WTC11 (cell line): ENCODE measurements at regions not wholly inside any gene's neighbourhood (a gene's known extent, or its start where the extent isn't known, plus 50 kb on each side); places are given as distances from the start of the nearest gene placed in this dataset.

Experiments used
- ATAC-seq: fragments of 200-7000 bp; cut with Tn5 transposase; 2 replicates; pipeline ENCODE4 v1.10.0; 2021; ENCODE audit warnings: mild to moderate bottlenecking, moderate library complexity
- CTCF ChIA-PET: fragments of 300-600 bp; sonication (Branson Sonifier 250); formaldehyde crosslinking; loops from one replicate; lab custom pipeline; 2021; ENCODE audit warnings: antibody characterized with exemption; lab: Charles Lee
- POLR2A ChIA-PET: fragments of 350-600 bp; sonication (Branson Sonifier 250); formaldehyde crosslinking; loops from one replicate; lab custom pipeline; 2021; ENCODE audit warnings: antibody characterized with exemption; lab: Charles Lee
- DNase-seq: peaks from one replicate; pipeline ENCODE4 v3.0.0; 2021; ENCODE audit warnings: low spot score
- H3K27ac Mint-ChIP-seq: 2 replicates; pipeline ENCODE4 v1.8.0; 2021; ENCODE audit warnings: mixed read lengths
- H3K27me3 Mint-ChIP-seq: 2 replicates; pipeline ENCODE4 v1.8.0; 2021; ENCODE audit warnings: low read depth, mild to moderate bottlenecking, moderate library complexity, mixed read lengths
- H3K36me3 Mint-ChIP-seq: 2 replicates; pipeline ENCODE4 v1.8.0; 2021; ENCODE audit warnings: mixed read lengths
- H3K4me1 Mint-ChIP-seq: 2 replicates; pipeline ENCODE4 v1.8.0; 2022; ENCODE audit warnings: mixed read lengths
- H3K4me3 Mint-ChIP-seq: 2 replicates; pipeline ENCODE4 v1.8.0; 2021; ENCODE audit warnings: mild to moderate bottlenecking, moderate library complexity, mixed read lengths
- H3K9me3 Mint-ChIP-seq: 2 replicates; pipeline ENCODE4 v1.8.0; 2021; ENCODE audit warnings: mixed read lengths
- AFF4 ChIP-seq: sonication (generic); formaldehyde crosslinking; IDR thresholded peaks from 2 replicates; pipeline ENCODE4 v1.8.1; 2023; ENCODE audit warnings: mild to moderate bottlenecking, missing genetic modification reagents, borderline replicate concordance
- ATF6 ChIP-seq: sonication (generic); formaldehyde crosslinking; IDR thresholded peaks from 2 replicates; pipeline ENCODE4 v1.8.1; 2023; ENCODE audit warnings: mild to moderate bottlenecking, missing genetic modification reagents
- E2F5 ChIP-seq: sonication (generic); formaldehyde crosslinking; IDR thresholded peaks from 2 replicates; pipeline ENCODE4 v1.8.1; 2022; ENCODE audit warnings: mild to moderate bottlenecking, moderate library complexity, missing genetic modification reagents
- FOXJ3 ChIP-seq: sonication (generic); formaldehyde crosslinking; IDR thresholded peaks from 2 replicates; pipeline ENCODE4 v1.9.0; 2021; ENCODE audit warnings: missing genetic modification reagents, mild to moderate bottlenecking, borderline replicate concordance
- FOXP1 ChIP-seq: sonication (generic); formaldehyde crosslinking; IDR thresholded peaks from 2 replicates; pipeline ENCODE4 v1.8.0; 2022; ENCODE audit warnings: missing genetic modification reagents, mild to moderate bottlenecking, moderate library complexity, borderline replicate concordance
- GABPB1 ChIP-seq: sonication (generic); formaldehyde crosslinking; IDR thresholded peaks from 2 replicates; pipeline ENCODE4 v1.8.1; 2023; ENCODE audit warnings: mild to moderate bottlenecking, missing genetic modification reagents
- HMGXB4 ChIP-seq: sonication (generic); formaldehyde crosslinking; IDR thresholded peaks from 2 replicates; pipeline ENCODE4 v1.8.1; 2023; ENCODE audit warnings: mild to moderate bottlenecking, moderate library complexity, missing genetic modification reagents
- IRF1 ChIP-seq: sonication (generic); formaldehyde crosslinking; IDR thresholded peaks from 2 replicates; pipeline ENCODE4 v1.8.0; 2023; ENCODE audit warnings: missing genetic modification reagents
- IRF2 ChIP-seq: sonication (generic); formaldehyde crosslinking; IDR thresholded peaks from 2 replicates; pipeline ENCODE4 v1.8.0; 2022; ENCODE audit warnings: low read depth, missing genetic modification reagents, borderline replicate concordance
- NFE2L1 ChIP-seq: sonication (generic); formaldehyde crosslinking; IDR thresholded peaks from 2 replicates; pipeline ENCODE4 v1.8.1; 2023; ENCODE audit warnings: missing genetic modification reagents
- NR1H2 ChIP-seq: sonication (generic); formaldehyde crosslinking; IDR thresholded peaks from 2 replicates; pipeline ENCODE4 v1.9.0; 2021; ENCODE audit warnings: mild to moderate bottlenecking, moderate library complexity, missing genetic modification reagents
- OVOL2 ChIP-seq: fragments of 250-450 bp; sonication (Bioruptor Pico); IDR thresholded peaks from 2 replicates; pipeline ENCODE4 v1.9.0; 2021; ENCODE audit warnings: mild to moderate bottlenecking, borderline replicate concordance
- PREB ChIP-seq: sonication (generic); formaldehyde crosslinking; IDR thresholded peaks from 2 replicates; pipeline ENCODE4 v1.8.1; 2022; ENCODE audit warnings: mild to moderate bottlenecking, missing genetic modification reagents, moderate library complexity, borderline replicate concordance
- SOX15 ChIP-seq: fragments of 250-450 bp; sonication (Bioruptor Pico); IDR thresholded peaks from 2 replicates; pipeline ENCODE4 v1.9.0; 2021; ENCODE audit warnings: mild to moderate bottlenecking
- STAT6 ChIP-seq: sonication (generic); formaldehyde crosslinking; conservative IDR thresholded peaks from 2 replicates; pipeline ENCODE4 v1.8.1; 2023; ENCODE audit warnings: mild to moderate bottlenecking, low read depth, missing genetic modification reagents, moderate library complexity
- TEAD1 ChIP-seq: sonication (generic); formaldehyde crosslinking; IDR thresholded peaks from 2 replicates; pipeline ENCODE4 v1.8.0; 2022; ENCODE audit warnings: mild to moderate bottlenecking, missing genetic modification reagents
- USF1 ChIP-seq: sonication (generic); formaldehyde crosslinking; IDR thresholded peaks from 2 replicates; pipeline ENCODE4 v1.8.0; 2022; ENCODE audit warnings: mild to moderate bottlenecking, missing genetic modification reagents
- ZMAT4 ChIP-seq: fragments of 250-450 bp; sonication (Bioruptor Pico); IDR thresholded peaks from 2 replicates; pipeline ENCODE4 v1.9.0; 2021; ENCODE audit warnings: mild to moderate bottlenecking
- ZNF121 ChIP-seq: sonication (generic); formaldehyde crosslinking; IDR thresholded peaks from 2 replicates; pipeline ENCODE4 v1.8.0; 2023; ENCODE audit warnings: missing genetic modification reagents
- ZNF671 ChIP-seq: fragments of 250-450 bp; sonication (Bioruptor Pico); IDR thresholded peaks from 2 replicates; pipeline ENCODE4 v1.8.0; 2021; ENCODE audit warnings: mild to moderate bottlenecking

GRCh38 chr2:122062506-122062905 lies 307.1 kb downstream of the TSN start (continued):
- TF ChIP-seq SOX15 (no peak), ZNF671 (no peak), TEAD1 (CRISPR knock-in tag) (no peak), IRF1 (CRISPR knock-in tag) (no peak)

GRCh38 chr2:122063716-122064115 lies 308.3 kb downstream of the TSN start:
- H3K36me3 Mint-ChIP-seq = no peaks in the 10 kb centered on the region
- no peaks in the 10 kb centered on the region for H3K9me3 Mint-ChIP-seq
- TF ChIP-seq FOXP1 = no peak
- TF ChIP-seq ZNF121 (CRISPR knock-in tag) = no peak
- no peak for TF ChIP-seq AFF4 (CRISPR knock-in tag)
- no peak for TF ChIP-seq GABPB1
- TF ChIP-seq USF1 (CRISPR knock-in tag) = no peak
- TF ChIP-seq OVOL2 (CRISPR knock-in tag) = no peak
- no peak for TF ChIP-seq E2F5 (CRISPR knock-in tag)
- no peak for TF ChIP-seq ATF6
- no peak for TF ChIP-seq NFE2L1 (CRISPR knock-in tag)
- TF ChIP-seq STAT6 (CRISPR knock-in tag) = no peak
- TF ChIP-seq HMGXB4 (CRISPR knock-in tag) = no peak
- TF ChIP-seq IRF2 (CRISPR knock-in tag) = no peak
- TF ChIP-seq ZMAT4 (CRISPR knock-in tag) = no peak
- TF ChIP-seq FOXJ3 = no peak
- no peak for TF ChIP-seq NR1H2 (CRISPR knock-in tag)
- TF ChIP-seq PREB = no peak
- TF ChIP-seq, all 79 proteins: peak for 0
- POLR2A ChIA-PET = no interaction called here
- H3K4me3 Mint-ChIP-seq = no peak overlapping the region
- no peaks in the 10 kb centered on the region for H3K27me3 Mint-ChIP-seq
- DNase-seq (no peak), ATAC-seq (no peak)
- H3K27ac Mint-ChIP-seq = no peak overlapping the region
- CTCF ChIA-PET = no interaction called here
- H3K4me1 Mint-ChIP-seq = peaks cover 3% of the 10 kb centered on the region
